Ishikawa (cell line): ENCODE measurements at regions not wholly inside any gene's neighbourhood (a gene's known extent, or its start where the extent isn't known, plus 50 kb on each side); places are given as distances from the start of the nearest gene placed in this dataset.

Experiments
- CEBPB ChIP-seq: IDR thresholded peaks from 2 replicates; pipeline ENCODE4 v1.6.1; 2012
- CREB1 ChIP-seq: IDR thresholded peaks from 2 replicates; pipeline ENCODE4 v1.6.1; 2012; ENCODE audit warnings: low read depth
- EGR1 ChIP-seq: IDR thresholded peaks from 2 replicates; pipeline ENCODE4 v1.6.1; 2012
- EP300 ChIP-seq: IDR thresholded peaks from 2 replicates; pipeline ENCODE4 v1.6.1; 2012; ENCODE audit warnings: borderline replicate concordance
- FOXM1 ChIP-seq: IDR thresholded peaks from 2 replicates; pipeline ENCODE4 v1.6.1; 2012; ENCODE audit warnings: low read depth, borderline replicate concordance
- NFIC ChIP-seq: IDR thresholded peaks from 2 replicates; pipeline ENCODE4 v1.6.1; 2012
- RAD21 ChIP-seq: IDR thresholded peaks from 2 replicates; pipeline ENCODE4 v1.6.1; 2012; ENCODE audit warnings: low read depth
- REST ChIP-seq: IDR thresholded peaks from 2 replicates; pipeline ENCODE4 v1.6.1; 2012; ENCODE audit warnings: low read depth, mild to moderate bottlenecking
- TAF1 ChIP-seq: IDR thresholded peaks from 2 replicates; pipeline ENCODE4 v1.6.1; 2012; ENCODE audit warnings: low read depth, mild to moderate bottlenecking
- TCF12 ChIP-seq: IDR thresholded peaks from 2 replicates; pipeline ENCODE4 v1.6.1; 2012; ENCODE audit warnings: low read depth
- TEAD4 ChIP-seq: IDR thresholded peaks from 2 replicates; pipeline ENCODE4 v1.6.1; 2012
- USF1 ChIP-seq: IDR thresholded peaks from 2 replicates; pipeline ENCODE4 v1.6.1; 2012
- YY1 ChIP-seq: IDR thresholded peaks from 2 replicates; pipeline ENCODE4 v1.6.1; 2012; ENCODE audit warnings: low read depth
- ZBTB7A ChIP-seq: IDR thresholded peaks from 2 replicates; pipeline ENCODE4 v1.6.1; 2012; ENCODE audit warnings: low read depth
- TF ChIP-seq, protein P1 (sequence below): IDR thresholded peaks from 2 replicates; pipeline ENCODE4 v1.6.1; 2012

DNA sequence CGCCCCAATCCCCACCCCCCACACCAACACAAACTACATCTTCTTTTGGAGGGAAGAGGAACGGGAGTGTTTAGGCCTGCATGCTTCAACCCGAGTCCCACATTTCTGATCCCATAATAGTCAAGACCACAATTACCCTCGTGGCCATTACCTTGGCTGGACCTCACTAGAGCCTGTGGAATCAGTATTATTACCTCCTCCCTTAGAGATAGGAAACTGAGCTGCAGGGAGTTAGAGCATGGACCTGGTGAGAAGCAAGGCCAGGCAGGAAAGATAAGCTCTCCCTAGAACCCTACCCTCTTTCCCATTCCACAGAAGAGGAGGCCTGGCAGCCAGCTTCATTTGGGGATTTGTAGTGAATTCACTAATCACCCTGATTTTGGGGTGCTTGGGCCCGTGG is 74.1 kb downstream of the NCR2 start:
- no peak for TF ChIP-seq USF1

- TF ChIP-seq CREB1 (no peak), NFIC (no peak), YY1 (no peak), EGR1 (no peak), RAD21 (no peak), EP300 (no peak), TAF1 (no peak)
- TF ChIP-seq, protein P1, sequence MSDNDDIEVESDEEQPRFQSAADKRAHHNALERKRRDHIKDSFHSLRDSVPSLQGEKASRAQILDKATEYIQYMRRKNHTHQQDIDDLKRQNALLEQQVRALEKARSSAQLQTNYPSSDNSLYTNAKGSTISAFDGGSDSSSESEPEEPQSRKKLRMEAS: no peak
Observed at GRCh38 chr6:41411961-41412360, 76.6 kb downstream of the NCR2 start.

- no peak for TF ChIP-seq TCF12
Observed at GRCh38 chr6:41413250-41413649, 77.8 kb downstream of the NCR2 start.

DNA sequence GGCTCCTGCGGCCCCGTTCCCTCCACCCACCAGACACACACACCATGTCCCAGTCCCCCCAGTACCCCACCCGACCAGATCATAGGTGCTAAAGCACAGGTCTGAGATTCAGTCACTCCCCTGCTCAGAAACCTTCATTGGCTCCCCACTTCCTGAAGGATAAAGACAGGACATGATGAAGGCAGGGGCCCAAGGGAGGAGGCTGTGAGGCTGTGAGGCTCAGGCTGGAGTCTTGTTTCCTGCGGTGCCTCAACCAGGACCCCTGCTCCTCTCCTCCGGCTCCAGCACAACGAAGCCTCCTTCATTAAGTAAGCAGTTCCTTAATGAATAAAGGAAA is 81.1 kb downstream of the NCR2 start:
- TF ChIP-seq REST (no peak), EP300 (no peak), CEBPB (no peak), TEAD4 (no peak), CREB1 (no peak), TAF1 (no peak), RAD21 (no peak), YY1 (no peak), USF1 (no peak), TCF12 (no peak), EGR1 (no peak), NFIC (no peak), FOXM1 (no peak)

DNA sequence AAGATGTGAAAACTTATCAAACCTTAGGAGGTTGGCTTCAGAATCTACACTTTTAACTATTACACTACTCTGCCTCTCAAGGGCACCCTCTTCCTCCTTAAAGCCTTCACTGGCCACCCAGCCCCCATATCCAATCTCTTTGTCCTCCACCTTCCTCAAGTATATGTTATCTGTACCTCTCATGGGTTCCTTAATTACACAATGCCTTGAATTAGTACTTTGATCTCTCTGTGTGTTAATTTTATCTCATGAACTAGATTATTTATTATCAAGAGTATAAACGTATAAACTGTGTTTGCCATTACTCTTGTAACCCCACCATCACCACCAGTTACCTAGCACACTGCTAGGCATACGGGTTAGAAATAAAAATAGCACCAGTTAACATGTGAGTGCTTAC is 83.3 kb downstream of the NCR2 start:
- TF ChIP-seq NFIC: no peak
- TF ChIP-seq EGR1: no peak
- TF ChIP-seq YY1: no peak
- no peak for TF ChIP-seq CREB1

GRCh38 chr6:41419385-41419784 is 84.0 kb downstream of the NCR2 start:
- TF ChIP-seq FOXM1 (no peak), NFIC (no peak), CREB1 (no peak), CEBPB (no peak)

DNA sequence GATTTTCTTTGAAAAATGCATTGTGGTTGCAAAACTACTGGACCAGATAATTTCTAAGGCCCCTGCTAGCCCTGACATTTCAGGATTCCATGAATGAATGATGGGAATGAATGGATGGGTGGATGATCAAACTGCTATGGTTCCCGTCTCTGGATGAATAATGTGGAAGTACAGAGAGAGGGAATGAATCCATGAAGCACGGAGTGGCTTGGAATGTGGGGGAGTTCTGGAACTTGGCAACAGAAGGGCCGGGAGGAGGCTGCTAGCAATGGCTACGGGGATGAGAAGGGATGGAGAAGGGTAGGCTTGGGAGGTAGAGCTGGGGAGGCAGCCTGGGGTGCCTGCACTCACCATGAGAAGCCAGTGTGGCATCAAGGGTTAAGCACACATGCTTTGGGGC is 84.8 kb downstream of the NCR2 start:
- TF ChIP-seq NFIC (no peak), FOXM1 (no peak), YY1 (no peak), CEBPB (no peak), TEAD4 (no peak), USF1 (no peak), TAF1 (no peak), RAD21 (no peak), TCF12 (no peak), EP300 (no peak)
- TF ChIP-seq, protein P1: no peak

DNA sequence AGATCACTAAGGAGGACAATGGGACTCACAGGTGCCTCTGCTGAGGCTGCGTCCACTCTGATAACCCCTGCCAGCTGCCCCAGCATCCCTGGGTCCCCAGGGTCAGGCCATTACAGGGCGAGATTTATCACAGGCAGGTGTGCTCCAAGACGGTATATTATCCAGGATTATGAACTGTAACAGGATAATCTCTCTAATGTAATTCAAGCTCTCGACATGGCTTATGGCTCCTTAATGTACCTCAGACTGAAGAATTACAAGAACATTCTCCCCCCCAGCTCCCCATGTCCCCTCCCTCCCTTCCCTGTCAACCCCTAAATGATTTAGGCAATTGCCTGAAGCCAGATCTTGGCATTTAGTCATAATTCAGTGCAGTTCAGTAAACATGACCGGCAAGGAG is 86.8 kb downstream of the NCR2 start:
- TF ChIP-seq USF1 (no peak), TCF12 (0 out of 2 replicates have a peak, but pooled peaks have one; percentile 22)

DNA sequence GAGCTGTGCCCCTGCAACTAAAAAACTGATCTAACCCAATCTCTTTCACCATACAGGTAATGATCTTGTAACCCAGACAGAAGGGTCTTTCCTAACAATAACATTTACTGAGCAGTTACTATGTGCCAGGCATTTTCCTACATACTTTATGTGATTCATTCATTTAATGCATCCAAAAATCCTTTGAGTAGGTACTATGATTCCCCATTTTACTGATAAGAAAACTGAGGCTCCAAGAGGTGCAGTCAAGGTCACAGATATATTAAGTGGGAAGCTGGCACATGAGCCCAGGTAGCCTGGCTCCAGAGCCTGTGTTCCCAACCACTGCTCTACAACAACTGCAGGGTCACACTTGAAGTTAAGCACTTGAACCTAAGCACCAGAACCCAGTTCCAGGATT is 87.6 kb downstream of the NCR2 start:
- TF ChIP-seq ZBTB7A (no peak), CEBPB (no peak), CREB1 (no peak)
